Pulmonary artery endothelial cell (primary cell): ENCODE measurements at regions not wholly inside any gene's neighbourhood (a gene's known extent, or its start where the extent isn't known, plus 50 kb on each side); places are given as distances from the start of the nearest gene placed in this dataset.

Experiments
- DNase-seq: peaks from one replicate; pipeline ENCODE4 v3.0.0-alpha.2; 2011; ENCODE audit warnings: low read depth, low spot score

- DNase-seq: no peak
Measured at GRCh38 chr13:37934339-37935191, 65.0 kb upstream of the TRPC4 start.

- no peak for DNase-seq
Measured at GRCh38 chr13:37929308-37929707, 59.7 kb upstream of the TRPC4 start.

GRCh38 chr13:37927561-37927960 is 58.0 kb upstream of the TRPC4 start:
- no peak for DNase-seq

DNA sequence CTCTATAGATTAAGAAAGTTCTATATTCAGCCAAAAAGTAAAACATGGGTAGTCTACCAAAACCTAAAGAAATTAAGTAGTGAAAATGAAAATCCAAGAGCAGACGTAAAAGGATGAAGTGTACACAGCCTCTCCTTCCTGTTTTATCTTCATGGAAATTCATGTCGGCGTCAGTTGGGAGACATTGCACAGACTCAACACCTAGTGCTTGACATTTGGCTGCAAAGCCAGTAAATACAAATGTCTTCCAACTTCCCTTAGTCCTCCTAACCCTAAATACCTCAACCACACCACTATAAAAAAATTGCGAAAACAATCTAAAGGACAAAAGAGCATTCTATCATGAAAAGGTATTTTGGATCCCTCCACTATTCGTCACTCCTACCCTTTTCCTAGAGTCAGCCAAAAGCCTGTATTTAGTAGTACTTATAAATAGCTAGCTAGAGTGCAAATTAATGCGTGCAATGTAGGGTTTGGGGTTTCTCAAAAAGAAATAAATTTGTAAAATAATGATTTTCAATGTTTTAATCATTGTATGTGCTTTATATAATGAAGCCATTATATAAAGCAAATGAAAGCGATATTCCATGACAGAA is 56.4 kb upstream of the TRPC4 start:
- DNase-seq: no peak

DNA sequence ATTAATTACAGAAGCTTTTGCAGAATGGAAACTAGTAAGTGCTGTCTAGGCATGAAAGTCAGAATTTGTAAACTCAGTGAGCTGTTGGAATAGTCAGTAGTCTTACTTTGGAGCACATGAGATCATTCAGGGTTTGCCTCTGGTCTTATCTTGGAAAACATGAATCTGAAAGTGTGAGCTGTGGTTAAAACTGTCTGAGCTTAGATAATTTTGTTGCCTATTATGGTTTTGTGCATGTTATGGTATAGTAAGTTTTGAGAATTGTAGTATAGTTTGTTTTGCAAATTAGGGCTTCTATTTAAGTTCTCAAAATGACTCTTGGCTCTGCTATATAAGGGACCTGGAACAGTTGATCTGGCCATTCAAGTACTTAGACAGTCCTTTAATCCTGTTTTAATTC is 53.7 kb upstream of the TRPC4 start:
- DNase-seq: no peak

DNA sequence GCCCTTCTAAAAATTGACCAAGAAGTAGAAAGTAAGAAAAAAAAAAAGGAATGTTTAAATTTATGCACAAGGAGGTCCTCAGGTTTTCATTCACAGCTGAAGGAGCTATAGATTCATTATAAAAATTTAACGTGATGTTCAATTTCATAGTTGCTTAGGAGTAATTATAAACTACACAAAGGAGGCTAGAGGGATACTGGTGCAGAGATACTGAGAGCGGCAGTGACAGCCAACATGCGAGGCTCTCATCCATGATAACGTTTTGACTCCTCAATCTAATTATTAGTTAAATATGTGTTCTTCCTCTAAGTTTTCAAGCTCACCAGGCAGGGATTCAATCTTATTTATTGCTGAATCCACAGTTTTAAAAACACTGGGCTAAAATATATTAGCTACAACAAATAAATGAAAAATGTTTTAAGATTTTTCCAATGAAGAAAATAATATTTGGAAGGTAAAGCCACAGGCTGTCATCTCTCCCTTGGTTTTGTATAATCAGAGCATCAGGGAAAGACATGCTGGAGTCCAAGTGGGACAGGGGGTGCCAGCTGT is 49.8 kb upstream of the TRPC4 start:
- DNase-seq: no peak
